Trophoblast cell (in vitro differentiated cells and primary cell): ENCODE measurements at regions not wholly inside any gene's neighbourhood (a gene's known extent, or its start where the extent isn't known, plus 50 kb on each side); places are given as distances from the start of the nearest gene placed in this dataset.

Source experiments
- DNase-seq, 2 donors: peaks; one replicate each; pipeline ENCODE4 v3.0.0-alpha.2; 2016
- H2AFZ ChIP-seq: 2 replicates; pipeline ENCODE4 v1.6.1; 2013; ENCODE audit warnings: low read length, moderate library complexity, mild to moderate bottlenecking; ENCODE audit not compliant: insufficient read depth, poor library complexity
- H2AK5ac ChIP-seq: 2 replicates; pipeline ENCODE4 v1.6.1; 2013; ENCODE audit warnings: mild to moderate bottlenecking, low read length
- H2BK120ac ChIP-seq: 2 replicates; pipeline ENCODE4 v1.6.1; 2013; ENCODE audit warnings: low read length, mild to moderate bottlenecking, moderate library complexity; ENCODE audit not compliant: insufficient read depth, poor library complexity
- H2BK12ac ChIP-seq: 2 replicates; pipeline ENCODE4 v1.6.1; 2013; ENCODE audit warnings: mild to moderate bottlenecking, low read length, moderate library complexity
- H2BK5ac ChIP-seq: 2 replicates; pipeline ENCODE4 v1.6.1; 2013; ENCODE audit warnings: low read length, low read depth, moderate library complexity, mild to moderate bottlenecking; ENCODE audit not compliant: poor library complexity
- H3K14ac ChIP-seq: 2 replicates; pipeline ENCODE4 v1.6.1; 2013; ENCODE audit warnings: mild to moderate bottlenecking, low read length
- H3K18ac ChIP-seq: 2 replicates; pipeline ENCODE4 v1.6.1; 2013; ENCODE audit warnings: mild to moderate bottlenecking, low read length
- H3K23ac ChIP-seq: 2 replicates; pipeline ENCODE4 v1.6.1; 2013; ENCODE audit warnings: low read length
- H3K27ac ChIP-seq: 2 replicates; pipeline ENCODE4 v1.5.1; 2013; ENCODE audit warnings: low read depth, mild to moderate bottlenecking, inconsistent platforms, low read length, moderate library complexity
- H3K27me3 ChIP-seq: 2 replicates; pipeline ENCODE4 v1.6.1; 2013; ENCODE audit warnings: inconsistent platforms, mild to moderate bottlenecking, low read length, moderate library complexity; ENCODE audit not compliant: insufficient read depth
- H3K36me3 ChIP-seq, 2 experiments: 1 replicate in 1 of 2; 2 replicates in 1 of 2; pipeline ENCODE4 v1.6.1; 2013; ENCODE audit warnings: low read length in 2 of 2, mild to moderate bottlenecking in 2 of 2, moderate library complexity in 1 of 2; ENCODE audit not compliant: insufficient read depth in 2 of 2, control insufficient read depth in 1 of 2
- H3K4ac ChIP-seq: 2 replicates; pipeline ENCODE4 v1.6.1; 2013; ENCODE audit warnings: low read depth, mild to moderate bottlenecking, low read length, moderate library complexity
- H3K4me1 ChIP-seq, 2 experiments: 1 replicate in 1 of 2; 2 replicates in 1 of 2; pipeline ENCODE4 v1.6.1; 2013; ENCODE audit warnings: low read length in 2 of 2, mild to moderate bottlenecking in 2 of 2, moderate library complexity in 1 of 2; ENCODE audit not compliant: insufficient read depth in 2 of 2, control insufficient read depth in 1 of 2
- H3K4me2 ChIP-seq: 2 replicates; pipeline ENCODE4 v1.6.1; 2013; ENCODE audit warnings: inconsistent platforms, mild to moderate bottlenecking, low read length, moderate library complexity
- H3K4me3 ChIP-seq: 2 replicates; pipeline ENCODE4 v1.5.1; 2013; ENCODE audit warnings: mild to moderate bottlenecking, low read depth, low read length, inconsistent platforms
- H3K79me1 ChIP-seq: one replicate; pipeline ENCODE4 v1.6.1; 2013; ENCODE audit warnings: low read length
- H3K79me2 ChIP-seq: 2 replicates; pipeline ENCODE4 v1.6.1; 2013; ENCODE audit warnings: low read length, mild to moderate bottlenecking; ENCODE audit not compliant: control insufficient read depth, insufficient read depth, poor library complexity
- H3K9ac ChIP-seq: 2 replicates; pipeline ENCODE4 v1.6.1; 2013; ENCODE audit warnings: mild to moderate bottlenecking, low read length
- H3K9me3 ChIP-seq: 2 replicates; pipeline ENCODE4 v1.6.1; 2013; ENCODE audit warnings: low read depth, mild to moderate bottlenecking, control low read depth, inconsistent platforms, low read length; ENCODE audit not compliant: insufficient read depth
- H4K12ac ChIP-seq: 2 replicates; pipeline ENCODE4 v1.6.1; 2013; ENCODE audit warnings: low read depth, mild to moderate bottlenecking, low read length, moderate library complexity
- H4K8ac ChIP-seq: 2 replicates; pipeline ENCODE4 v1.6.1; 2013; ENCODE audit warnings: low read depth, mild to moderate bottlenecking, low read length, moderate library complexity
- H4K91ac ChIP-seq: one replicate; pipeline ENCODE4 v1.6.1; 2013; ENCODE audit warnings: low read depth, mild to moderate bottlenecking, low read length, moderate library complexity
- WGBS: extraction: QIAGEN DNeasy Blood & Tissue Kit; methylation state at CpG from one replicate; pipeline ENCODE4 v1.1.7; 2013; ENCODE audit warnings: missing lambda C conversion rate; ENCODE audit not compliant: insufficient read length, insufficient coverage; ENCODE audit errors: extremely low coverage; 5-methylcytosine and 5-hydroxymethylcytosine counted together

GRCh38 chr1:71345491-71345890 is 264.7 kb upstream of the ZRANB2 start:
- Histone ChIP-seq H3K18ac (no peak overlapping the region), H3K27ac (no peak overlapping the region), H2BK120ac (no peak overlapping the region), H2AFZ (no peak overlapping the region), H3K9ac (no peak overlapping the region), H3K4me3 (no peak overlapping the region), H3K79me1 (no peaks in the 10 kb centered on the region), H4K91ac (no peak overlapping the region), H4K12ac (no peak overlapping the region), H3K4me1 (no peaks in the 10 kb centered on the region), H3K23ac (no peak overlapping the region), H3K4ac (no peak overlapping the region), H2BK12ac (no peak overlapping the region), H4K8ac (no peak overlapping the region), H2BK5ac (no peak overlapping the region), H2AK5ac (no peak overlapping the region), H3K4me2 (no peak overlapping the region), H3K14ac (no peak overlapping the region), H3K79me2 (no peaks in the 10 kb centered on the region), H3K9me3 (peaks cover 2% of the 10 kb centered on the region), H3K27me3 (no peaks in the 10 kb centered on the region), H3K36me3 (no peaks in the 10 kb centered on the region)
- WGBS: no CpG with 5 or more reads among the region's 2 CpGs
- DNase-seq: no peak

- Histone ChIP-seq H3K9me3 (peaks cover 4% of the 10 kb centered on the region), H3K4me1 (no peaks in the 10 kb centered on the region), H3K79me1 (no peaks in the 10 kb centered on the region)
Observed at GRCh38 chr1:71343686-71344416, 263.0 kb upstream of the ZRANB2 start.

GRCh38 chr1:71339238-71339637 is 258.4 kb upstream of the ZRANB2 start:
- Histone ChIP-seq H4K8ac (no peak overlapping the region), H3K18ac (no peak overlapping the region), H2BK12ac (no peak overlapping the region), H4K12ac (no peak overlapping the region), H2BK120ac (no peak overlapping the region), H2BK5ac (no peak overlapping the region), H3K79me2 (no peaks in the 10 kb centered on the region), H3K4me3 (no peak overlapping the region), H3K79me1 (no peaks in the 10 kb centered on the region), H3K27ac (no peak overlapping the region), H3K36me3 (no peaks in the 10 kb centered on the region), H3K4me2 (no peak overlapping the region), H3K4me1 (no peaks in the 10 kb centered on the region), H3K23ac (no peak overlapping the region), H3K9ac (no peak overlapping the region), H2AFZ (no peak overlapping the region), H3K9me3 (peaks cover 6% of the 10 kb centered on the region), H3K14ac (no peak overlapping the region), H2AK5ac (no peak overlapping the region), H3K27me3 (no peaks in the 10 kb centered on the region), H3K4ac (no peak overlapping the region), H4K91ac (no peak overlapping the region)
- peak in 1 of 2 donors; percentile 52 for DNase-seq

More at GRCh38 chr1:71343686-71344416, 263.0 kb upstream of the ZRANB2 start:
- Histone ChIP-seq H2AK5ac (no peak overlapping the region), H3K27ac (no peak overlapping the region), H3K9ac (no peak overlapping the region), H3K4me3 (no peak overlapping the region), H2AFZ (no peak overlapping the region), H3K14ac (no peak overlapping the region), H2BK120ac (no peak overlapping the region), H3K23ac (no peak overlapping the region), H2BK12ac (no peak overlapping the region), H4K8ac (no peak overlapping the region), H3K4me2 (no peak overlapping the region), H3K79me2 (no peaks in the 10 kb centered on the region), H2BK5ac (no peak overlapping the region), H3K36me3 (no peaks in the 10 kb centered on the region), H3K27me3 (no peaks in the 10 kb centered on the region), H3K4ac (no peak overlapping the region), H4K91ac (no peak overlapping the region), H3K18ac (no peak overlapping the region), H4K12ac (no peak overlapping the region)
- no CpG with 5 or more reads among the region's 3 CpGs for WGBS
- no peak for DNase-seq

- Histone ChIP-seq H3K4me1 (no peaks in the 10 kb centered on the region), H3K27ac (no peak overlapping the region), H3K4me3 (no peak overlapping the region), H3K4me2 (no peak overlapping the region), H3K36me3 (no peaks in the 10 kb centered on the region), H2BK120ac (no peak overlapping the region), H3K79me1 (no peaks in the 10 kb centered on the region), H2BK12ac (no peak overlapping the region), H4K8ac (no peak overlapping the region), H2AFZ (no peak overlapping the region), H3K9ac (no peak overlapping the region), H3K4ac (no peak overlapping the region), H4K12ac (no peak overlapping the region), H3K18ac (no peak overlapping the region), H2BK5ac (no peak overlapping the region), H4K91ac (no peak overlapping the region), H3K14ac (no peak overlapping the region), H3K79me2 (no peaks in the 10 kb centered on the region), H3K9me3 (no peaks in the 10 kb centered on the region), H2AK5ac (no peak overlapping the region), H3K23ac (no peak overlapping the region), H3K27me3 (no peaks in the 10 kb centered on the region)
- no peak for DNase-seq
Observed at GRCh38 chr1:71330991-71331390, 250.2 kb upstream of the ZRANB2 start.
